ENCODE measurements at regions not wholly inside any gene's neighbourhood (a gene's known extent, or its start where the extent isn't known, plus 50 kb on each side); places are given as distances from the start of the nearest gene placed in this dataset.

- TF ChIP-seq MLX (CRISPR knock-in tag; IDR thresholded peaks at IDR 0.05) (no peak), IRF2 (CRISPR knock-in tag; IDR thresholded peaks at IDR 0.05; ENCODE audit: borderline replicate concordance, low read depth) (no peak), ZNF232 (CRISPR knock-in tag; IDR thresholded peaks at IDR 0.05) (no peak), FOXP1 (CRISPR knock-in tag; IDR thresholded peaks at IDR 0.05; ENCODE audit: borderline replicate concordance) (no peak), E2F5 (CRISPR knock-in tag; IDR thresholded peaks at IDR 0.05) (no peak), CREM (CRISPR knock-in tag; IDR thresholded peaks at IDR 0.05) (no peak), NR1H2 (CRISPR knock-in tag; IDR thresholded peaks at IDR 0.05) (no peak), PRRX2 (CRISPR knock-in tag; IDR thresholded peaks at IDR 0.05) (no peak), MXD4 (CRISPR knock-in tag; IDR thresholded peaks at IDR 0.05; ENCODE audit: borderline replicate concordance) (no peak), GABPB1 (CRISPR knock-in tag; IDR thresholded peaks at IDR 0.05) (no peak)
These were observed 466.4 kb upstream of the ARGLU1 start (continued) for GRCh38 chr13:107034236-107034872.

GRCh38 chr13:107031716-107032115 lies 463.8 kb upstream of the ARGLU1 start:
- peaks cover 18% of the 10 kb centered on the region for H3K4me1 Mint-ChIP-seq
- no peak for ATAC-seq
- H3K4me3 Mint-ChIP-seq, result no peak overlapping the region
- no peaks in the 10 kb centered on the region for H3K36me3 Mint-ChIP-seq
- H3K27ac Mint-ChIP-seq, result no peak overlapping the region
- ChIA-PET CTCF (no interaction called here), POLR2A (no interaction called here)
- TF ChIP-seq TP53 (CRISPR knock-in tag; IDR thresholded peaks at IDR 0.05), result no peak
- no peak for TF ChIP-seq AFF4 (CRISPR knock-in tag; IDR thresholded peaks at IDR 0.05; ENCODE audit: borderline replicate concordance)
- no peak for TF ChIP-seq MLX (CRISPR knock-in tag; IDR thresholded peaks at IDR 0.05)
- TF ChIP-seq NFE2L1 (CRISPR knock-in tag; IDR thresholded peaks at IDR 0.05), result no peak
- no peak for TF ChIP-seq JUN (CRISPR knock-in tag; IDR thresholded peaks at IDR 0.05)
- no peak for TF ChIP-seq ZNF232 (CRISPR knock-in tag; IDR thresholded peaks at IDR 0.05)
- no peak for TF ChIP-seq PREB (CRISPR knock-in tag; IDR thresholded peaks at IDR 0.05; ENCODE audit: borderline replicate concordance)
- TF ChIP-seq FOXP4 (CRISPR knock-in tag; IDR thresholded peaks at IDR 0.05), result no peak
- TF ChIP-seq ZNF423 (CRISPR knock-in tag; IDR thresholded peaks at IDR 0.05), result no peak
- no peak for TF ChIP-seq ATF2 (CRISPR knock-in tag; IDR thresholded peaks at IDR 0.05; ENCODE audit: borderline replicate concordance, low read depth)
- no peak for DNase-seq (ENCODE audit: low spot score)
- no peaks in the 10 kb centered on the region for H3K9me3 Mint-ChIP-seq
- no peaks in the 10 kb centered on the region for H3K27me3 Mint-ChIP-seq (ENCODE audit: low read depth)
